Liver (tissue), 8 donors: ENCODE measurements at regions not wholly inside any gene's neighbourhood (a gene's known extent, or its start where the extent isn't known, plus 50 kb on each side); places are given as distances from the start of the nearest gene placed in this dataset.

Experiments
- DNase-seq: peaks from one replicate; pipeline ENCODE4 v3.0.0-alpha.2; 2017; ENCODE audit warnings: low spot score
- H3K27ac ChIP-seq, 2 donors: one replicate each; pipeline ENCODE4 v1.7.0; 2013; ENCODE audit warnings: inconsistent platforms in 2 of 2, low read length in 2 of 2, control low read depth in 1 of 2, low read depth in 1 of 2, mild to moderate bottlenecking in 1 of 2
- H3K27me3 ChIP-seq, 4 donors: one replicate each; pipeline versions ENCODE4 v1.6.1 to v1.7.0; 2013; ENCODE audit warnings: low read length in 3 of 4, inconsistent platforms in 1 of 4, mild to moderate bottlenecking in 1 of 4, moderate library complexity in 1 of 4; ENCODE audit not compliant: control insufficient read depth in 4 of 4, insufficient read depth in 4 of 4
- H3K36me3 ChIP-seq, 4 donors: one replicate each; pipeline versions ENCODE4 v1.6.1 to v1.7.0; 2013; ENCODE audit warnings: low read length in 3 of 4, mild to moderate bottlenecking in 3 of 4, low read depth in 1 of 4, moderate library complexity in 1 of 4; ENCODE audit not compliant: control insufficient read depth in 4 of 4, insufficient read depth in 3 of 4
- H3K4me1 ChIP-seq, 4 donors: one replicate each; pipeline versions ENCODE4 v1.6.1 to v1.7.0; 2013; ENCODE audit warnings: low read length in 3 of 4, mild to moderate bottlenecking in 3 of 4, moderate library complexity in 1 of 4; ENCODE audit not compliant: control insufficient read depth in 4 of 4, insufficient read depth in 4 of 4
- H3K4me3 ChIP-seq, 3 donors: one replicate each; pipeline versions ENCODE4 v1.6.1 to v1.7.0; 2013; ENCODE audit warnings: low read length in 3 of 3, control low read depth in 1 of 3, low read depth in 1 of 3, mild to moderate bottlenecking in 1 of 3
- H3K9ac ChIP-seq, 2 donors: one replicate each; pipeline ENCODE4 v1.7.0; 2013; ENCODE audit warnings: low read length in 2 of 2, mild to moderate bottlenecking in 2 of 2, moderate library complexity in 2 of 2, control low read depth in 1 of 2, low read depth in 1 of 2
- H3K9me3 ChIP-seq, 4 donors: one replicate each; pipeline versions ENCODE4 v1.6.1 to v1.7.0; 2013; ENCODE audit warnings: low read length in 3 of 4; ENCODE audit not compliant: control insufficient read depth in 4 of 4
- ATF3 ChIP-seq: IDR thresholded peaks from 2 replicates; pipeline ENCODE4 v1.6.1; 2016; ENCODE audit warnings: antibody characterized with exemption
- CTCF ChIP-seq: fragments of 150-350 bp; IDR thresholded peaks from 2 replicates; pipeline ENCODE4 v1.5.1; 2017; ENCODE audit warnings: improper control_type of control experiment, low read depth, low read length; ENCODE audit not compliant: missing input control
- EGR1 ChIP-seq, 2 donors: IDR thresholded peaks; 2 replicates each; pipeline ENCODE4 v1.6.1; 2016 to 2018; ENCODE audit warnings: antibody characterized with exemption in 2 of 2, low read depth in 2 of 2
- FOXA1 ChIP-seq: IDR thresholded peaks from 2 replicates; pipeline ENCODE4 v1.6.1; 2016; ENCODE audit warnings: antibody characterized with exemption
- FOXA2 ChIP-seq: IDR thresholded peaks from 2 replicates; pipeline ENCODE4 v1.6.1; 2016; ENCODE audit warnings: antibody characterized with exemption
- GABPA ChIP-seq, 2 donors: IDR thresholded peaks in 1 of 2; conservative IDR thresholded peaks in 1 of 2; 2 replicates each; pipeline ENCODE4 v1.6.1; 2016; ENCODE audit warnings: antibody characterized with exemption in 2 of 2, mild to moderate bottlenecking in 1 of 2, moderate library complexity in 1 of 2
- HNF4A ChIP-seq, 2 donors: conservative IDR thresholded peaks; 2 replicates each; pipeline ENCODE4 v1.6.1; 2016; ENCODE audit warnings: antibody characterized with exemption in 2 of 2, mild to moderate bottlenecking in 2 of 2
- HNF4G ChIP-seq: IDR thresholded peaks from 2 replicates; pipeline ENCODE4 v1.6.1; 2016; ENCODE audit warnings: antibody characterized with exemption
- JUND ChIP-seq, 2 donors: IDR thresholded peaks; 2 replicates each; pipeline ENCODE4 v1.6.1; 2016; ENCODE audit warnings: antibody characterized with exemption in 2 of 2
- NR2F2 ChIP-seq: IDR thresholded peaks from 2 replicates; pipeline ENCODE4 v1.6.1; 2016; ENCODE audit warnings: antibody characterized with exemption
- RAD21 ChIP-seq, 2 donors: IDR thresholded peaks; 2 replicates each; pipeline ENCODE4 v1.6.1; 2016; ENCODE audit warnings: antibody characterized with exemption in 2 of 2, mild to moderate bottlenecking in 2 of 2
- RXRA ChIP-seq, 2 donors: IDR thresholded peaks; 2 replicates each; pipeline ENCODE4 v1.6.1; 2017 to 2018; ENCODE audit warnings: antibody characterized with exemption in 2 of 2, mild to moderate bottlenecking in 1 of 2
- SP1 ChIP-seq: IDR thresholded peaks from 2 replicates; pipeline ENCODE4 v1.6.1; 2018; ENCODE audit warnings: antibody characterized with exemption, mild to moderate bottlenecking
- TAF1 ChIP-seq: conservative IDR thresholded peaks from 2 replicates; pipeline ENCODE4 v1.6.1; 2016; ENCODE audit warnings: antibody characterized with exemption, mild to moderate bottlenecking
- YY1 ChIP-seq: IDR thresholded peaks from 2 replicates; pipeline ENCODE4 v1.6.1; 2016; ENCODE audit warnings: antibody characterized with exemption, mild to moderate bottlenecking
- ZBTB33 ChIP-seq: IDR thresholded peaks from 2 replicates; pipeline ENCODE4 v1.6.1; 2016; ENCODE audit warnings: antibody characterized with exemption
- WGBS: extraction: QIAGEN DNeasy Blood & Tissue Kit; methylation state at CpG from one replicate; pipeline ENCODE4 v1.1.7; 2013; 5-methylcytosine and 5-hydroxymethylcytosine counted together
- TF ChIP-seq, protein P1 (sequence below): IDR thresholded peaks from 2 replicates; pipeline ENCODE4 v1.6.1; 2016; ENCODE audit warnings: antibody characterized with exemption, mild to moderate bottlenecking
- TF ChIP-seq, protein P2 (sequence below): IDR thresholded peaks from 2 replicates; pipeline ENCODE4 v1.6.1; 2016; ENCODE audit warnings: antibody characterized with exemption
- donor health status: healthy.
- donor health status: healthy.
- donor health status: healthy.
- donor health status: healthy.
- donor health status: healthy.

DNA sequence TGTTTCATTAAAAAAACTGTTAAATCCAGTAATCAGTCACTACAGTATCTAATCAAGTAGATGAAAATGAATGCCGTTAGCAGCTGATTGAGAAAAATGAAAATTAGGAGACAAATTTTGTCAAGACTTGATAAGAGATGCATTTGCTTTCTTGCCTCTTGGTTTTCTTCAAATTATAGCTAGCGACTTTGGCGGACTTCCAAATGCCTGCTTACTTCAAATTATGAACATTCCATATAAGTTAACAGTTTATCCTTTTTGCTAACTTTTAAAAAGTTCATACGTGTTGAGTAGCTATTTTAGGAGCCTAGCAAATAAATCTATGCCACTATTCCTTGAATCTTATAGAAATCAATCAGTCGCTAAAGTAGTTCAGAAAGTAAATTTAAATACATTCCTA is 58.8 kb downstream of the PPP4R3C start:
- no peak overlapping the region for H3K27ac ChIP-seq
- no peak for DNase-seq
- TF ChIP-seq YY1 (no peak), RXRA (IDR thresholded peaks at IDR 0.05) (no peak), CTCF (no peak), JUND (IDR thresholded peaks at IDR 0.05) (no peak), RAD21 (IDR thresholded peaks at IDR 0.05) (no peak), NR2F2 (no peak), ZBTB33 (no peak), FOXA1 (no peak), ATF3 (no peak), HNF4A (conservative IDR thresholded peaks at IDR 0.05) (no peak), GABPA (IDR thresholded peaks at IDR 0.05 in 1 of 2, conservative IDR thresholded peaks at IDR 0.05 in 1 of 2) (no peak), SP1 (no peak), HNF4G (no peak), TAF1 (no peak), EGR1 (IDR thresholded peaks at IDR 0.05; ENCODE audit: low read depth in 2 of 2) (no peak), FOXA2 (no peak)
- TF ChIP-seq, protein P1, sequence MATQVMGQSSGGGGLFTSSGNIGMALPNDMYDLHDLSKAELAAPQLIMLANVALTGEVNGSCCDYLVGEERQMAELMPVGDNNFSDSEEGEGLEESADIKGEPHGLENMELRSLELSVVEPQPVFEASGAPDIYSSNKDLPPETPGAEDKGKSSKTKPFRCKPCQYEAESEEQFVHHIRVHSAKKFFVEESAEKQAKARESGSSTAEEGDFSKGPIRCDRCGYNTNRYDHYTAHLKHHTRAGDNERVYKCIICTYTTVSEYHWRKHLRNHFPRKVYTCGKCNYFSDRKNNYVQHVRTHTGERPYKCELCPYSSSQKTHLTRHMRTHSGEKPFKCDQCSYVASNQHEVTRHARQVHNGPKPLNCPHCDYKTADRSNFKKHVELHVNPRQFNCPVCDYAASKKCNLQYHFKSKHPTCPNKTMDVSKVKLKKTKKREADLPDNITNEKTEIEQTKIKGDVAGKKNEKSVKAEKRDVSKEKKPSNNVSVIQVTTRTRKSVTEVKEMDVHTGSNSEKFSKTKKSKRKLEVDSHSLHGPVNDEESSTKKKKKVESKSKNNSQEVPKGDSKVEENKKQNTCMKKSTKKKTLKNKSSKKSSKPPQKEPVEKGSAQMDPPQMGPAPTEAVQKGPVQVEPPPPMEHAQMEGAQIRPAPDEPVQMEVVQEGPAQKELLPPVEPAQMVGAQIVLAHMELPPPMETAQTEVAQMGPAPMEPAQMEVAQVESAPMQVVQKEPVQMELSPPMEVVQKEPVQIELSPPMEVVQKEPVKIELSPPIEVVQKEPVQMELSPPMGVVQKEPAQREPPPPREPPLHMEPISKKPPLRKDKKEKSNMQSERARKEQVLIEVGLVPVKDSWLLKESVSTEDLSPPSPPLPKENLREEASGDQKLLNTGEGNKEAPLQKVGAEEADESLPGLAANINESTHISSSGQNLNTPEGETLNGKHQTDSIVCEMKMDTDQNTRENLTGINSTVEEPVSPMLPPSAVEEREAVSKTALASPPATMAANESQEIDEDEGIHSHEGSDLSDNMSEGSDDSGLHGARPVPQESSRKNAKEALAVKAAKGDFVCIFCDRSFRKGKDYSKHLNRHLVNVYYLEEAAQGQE: no peak
- TF ChIP-seq, protein P2, sequence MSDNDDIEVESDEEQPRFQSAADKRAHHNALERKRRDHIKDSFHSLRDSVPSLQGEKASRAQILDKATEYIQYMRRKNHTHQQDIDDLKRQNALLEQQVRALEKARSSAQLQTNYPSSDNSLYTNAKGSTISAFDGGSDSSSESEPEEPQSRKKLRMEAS: no peak
- H3K4me3 ChIP-seq: no peak overlapping the region
- H3K4me1 ChIP-seq: no peaks in the 10 kb centered on the region
- H3K9ac ChIP-seq: no peak overlapping the region
- WGBS: 87% methylated on average over 5 of the region's 5 CpGs
- no peaks in the 10 kb centered on the region for H3K27me3 ChIP-seq
- H3K9me3 ChIP-seq: no peaks in the 10 kb centered on the region
- no peaks in the 10 kb centered on the region for H3K36me3 ChIP-seq

DNA sequence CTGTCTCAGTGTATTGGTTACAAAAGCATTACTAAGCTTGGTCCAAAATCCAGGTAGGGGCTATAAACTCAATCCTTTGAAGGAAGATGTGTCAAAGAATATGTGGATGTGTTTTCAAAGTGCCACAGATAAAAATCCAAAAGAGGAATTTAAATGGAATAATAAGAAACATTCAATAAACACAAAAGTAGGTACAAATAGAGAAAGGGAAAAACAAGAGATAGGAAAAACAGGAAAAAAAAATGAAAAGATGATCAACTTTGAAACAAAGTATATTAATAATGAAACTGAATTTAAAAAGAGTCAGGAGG is 64.0 kb downstream of the PPP4R3C start:
- Histone ChIP-seq H3K9ac (no peak overlapping the region), H3K27me3 (no peaks in the 10 kb centered on the region), H3K27ac (no peak overlapping the region), H3K36me3 (no peaks in the 10 kb centered on the region), H3K9me3 (no peaks in the 10 kb centered on the region), H3K4me3 (no peak overlapping the region), H3K4me1 (no peaks in the 10 kb centered on the region)
- no peak for DNase-seq
- TF ChIP-seq, protein P2: no peak
- TF ChIP-seq ZBTB33: no peak
- TF ChIP-seq EGR1 (IDR thresholded peaks at IDR 0.05; ENCODE audit: low read depth in 2 of 2): no peak
- no peak for TF ChIP-seq HNF4A (conservative IDR thresholded peaks at IDR 0.05)
- TF ChIP-seq HNF4G: no peak
- TF ChIP-seq JUND (IDR thresholded peaks at IDR 0.05): no peak
- TF ChIP-seq GABPA (IDR thresholded peaks at IDR 0.05 in 1 of 2, conservative IDR thresholded peaks at IDR 0.05 in 1 of 2): no peak
- no peak for TF ChIP-seq FOXA2
- TF ChIP-seq NR2F2: no peak
- TF ChIP-seq RAD21 (IDR thresholded peaks at IDR 0.05): no peak
- no peak for TF ChIP-seq ATF3
- no peak for TF ChIP-seq FOXA1
- TF ChIP-seq CTCF: no peak
- TF ChIP-seq RXRA (IDR thresholded peaks at IDR 0.05): no peak
- no peak for TF ChIP-seq SP1
- no peak for TF ChIP-seq TAF1
